Medulla oblongata (tissue), 1 donor: ENCODE measurements at regions not wholly inside any gene's neighbourhood (a gene's known extent, or its start where the extent isn't known, plus 50 kb on each side); places are given as distances from the start of the nearest gene placed in this dataset.

ENCODE experiments used
- DNase-seq: peaks from one replicate; pipeline ENCODE4 v3.0.0-alpha.2; 2015; ENCODE audit errors: extremely low spot score

GRCh38 chr2:150011161-150011730 is 423.7 kb upstream of the MMADHC start:
- DNase-seq, result no peak

DNA sequence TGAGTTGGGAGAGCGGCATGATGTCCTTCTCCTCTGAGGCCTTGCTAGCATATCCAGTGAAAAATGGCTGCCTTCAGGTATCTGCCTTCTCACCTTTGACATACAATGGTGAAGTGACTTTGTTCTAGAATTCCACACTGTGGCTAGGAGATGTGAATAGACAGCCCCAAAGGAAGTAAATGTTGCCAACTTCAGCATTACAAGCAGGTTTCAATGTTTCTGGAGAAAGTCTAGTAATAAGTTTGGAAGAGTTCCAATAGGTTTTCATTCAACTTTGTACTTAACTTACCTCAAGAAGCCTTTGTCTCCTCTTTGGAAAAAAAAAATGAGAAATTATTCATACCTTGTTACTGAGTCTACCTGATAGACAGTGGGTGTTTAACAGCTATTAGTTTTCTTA is 421.3 kb upstream of the MMADHC start:
- DNase-seq, result no peak

- DNase-seq, result no peak
Measured at GRCh38 chr2:150007815-150008430, 420.3 kb upstream of the MMADHC start.

DNA sequence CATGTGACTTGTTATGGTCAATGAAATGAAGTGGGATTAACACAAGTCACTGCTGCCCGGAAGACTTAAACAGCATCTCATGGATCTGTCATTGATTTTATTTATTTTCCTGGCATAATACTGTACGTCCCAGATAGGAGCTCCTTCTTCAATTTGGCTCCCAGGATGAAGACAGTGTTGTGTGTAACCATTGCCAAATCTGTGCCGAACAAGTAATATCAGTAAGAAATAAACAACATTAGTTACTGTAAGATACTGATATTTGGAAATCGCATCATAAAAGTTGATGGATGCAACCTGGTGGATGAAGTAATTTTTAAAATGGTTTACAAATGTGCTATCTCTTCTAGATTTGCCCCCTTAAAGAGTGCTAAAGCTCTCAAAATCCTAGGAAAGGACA is 419.0 kb upstream of the MMADHC start:
- DNase-seq, result no peak

DNA sequence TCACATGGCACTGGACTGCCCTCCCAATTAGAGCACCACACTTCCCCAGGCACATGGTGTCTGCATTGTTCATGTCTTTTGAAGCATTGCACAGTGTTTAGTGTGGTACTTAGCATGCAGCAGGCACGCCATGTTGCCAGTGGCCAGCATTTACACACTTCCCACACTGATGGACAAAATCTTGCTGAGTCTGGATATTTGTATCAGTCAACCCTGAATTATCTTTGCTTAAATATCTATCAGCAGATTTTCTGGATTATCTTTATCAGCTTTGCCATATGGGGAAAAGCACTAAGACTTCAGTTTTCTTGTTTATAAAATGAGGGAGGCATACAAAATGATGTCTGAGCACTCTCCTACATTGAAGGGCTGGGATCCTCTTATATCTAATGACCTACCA is 416.0 kb upstream of the MMADHC start:
- DNase-seq, result no peak

GRCh38 chr2:150001788-150002187 is 414.2 kb upstream of the MMADHC start:
- no peak for DNase-seq

- DNase-seq, result no peak
Measured at GRCh38 chr2:149996901-149997300, 409.3 kb upstream of the MMADHC start.

DNA sequence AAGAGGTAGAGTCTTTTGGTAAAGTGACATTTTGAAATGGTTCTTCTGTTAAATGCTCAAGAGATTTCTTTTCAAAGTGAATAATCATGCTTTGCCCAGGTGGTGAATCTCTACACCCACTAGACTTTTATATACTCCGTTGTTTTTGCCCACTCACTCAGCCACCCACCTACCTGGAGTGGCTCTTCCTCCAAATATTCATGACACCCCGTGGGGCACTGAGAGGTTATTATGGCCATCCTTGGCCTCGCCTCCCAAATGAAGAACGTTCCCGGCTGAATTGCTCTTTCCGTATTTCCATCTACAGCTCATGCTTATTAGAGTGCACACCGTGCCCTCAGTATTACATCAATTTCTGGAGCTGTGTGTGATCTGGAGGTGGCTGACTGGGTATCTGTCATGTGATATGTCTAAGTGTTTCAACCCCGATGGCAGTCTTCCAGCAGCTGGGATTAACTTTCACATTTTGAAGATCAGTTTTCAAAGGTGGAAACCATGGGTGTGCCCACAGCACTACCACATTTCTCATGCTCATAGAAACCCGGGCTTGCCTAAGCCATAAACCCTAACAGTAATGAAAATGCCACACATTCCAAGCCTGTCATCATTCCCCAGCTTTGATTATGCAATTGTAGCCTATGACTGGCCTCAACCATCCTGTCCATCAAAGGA is 406.6 kb upstream of the MMADHC start:
- no peak for DNase-seq

DNA sequence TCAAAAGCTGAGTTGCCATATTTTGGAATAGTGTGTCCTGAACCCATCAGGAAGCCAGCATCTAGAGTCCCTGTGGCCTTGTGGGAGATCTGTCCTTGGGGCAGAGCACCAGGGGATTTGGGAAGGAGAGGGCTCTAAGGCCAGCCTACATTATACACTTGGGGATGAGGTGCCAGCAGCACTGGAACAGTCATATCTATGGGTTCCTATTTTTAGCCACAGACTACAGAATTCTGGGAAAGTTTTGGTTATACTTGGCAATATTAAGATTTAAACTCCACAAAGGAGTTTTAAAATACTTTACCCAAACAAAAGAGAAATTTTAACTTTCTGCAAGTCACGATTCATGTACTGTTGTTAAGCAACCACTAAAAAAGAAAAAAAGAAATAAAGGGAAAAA is 405.7 kb upstream of the MMADHC start:
- DNase-seq, result no peak

GRCh38 chr2:149991576-149991975 is 404.0 kb upstream of the MMADHC start:
- DNase-seq, result no peak

GRCh38 chr2:149990965-149991364 is 403.4 kb upstream of the MMADHC start:
- DNase-seq, result no peak

DNA sequence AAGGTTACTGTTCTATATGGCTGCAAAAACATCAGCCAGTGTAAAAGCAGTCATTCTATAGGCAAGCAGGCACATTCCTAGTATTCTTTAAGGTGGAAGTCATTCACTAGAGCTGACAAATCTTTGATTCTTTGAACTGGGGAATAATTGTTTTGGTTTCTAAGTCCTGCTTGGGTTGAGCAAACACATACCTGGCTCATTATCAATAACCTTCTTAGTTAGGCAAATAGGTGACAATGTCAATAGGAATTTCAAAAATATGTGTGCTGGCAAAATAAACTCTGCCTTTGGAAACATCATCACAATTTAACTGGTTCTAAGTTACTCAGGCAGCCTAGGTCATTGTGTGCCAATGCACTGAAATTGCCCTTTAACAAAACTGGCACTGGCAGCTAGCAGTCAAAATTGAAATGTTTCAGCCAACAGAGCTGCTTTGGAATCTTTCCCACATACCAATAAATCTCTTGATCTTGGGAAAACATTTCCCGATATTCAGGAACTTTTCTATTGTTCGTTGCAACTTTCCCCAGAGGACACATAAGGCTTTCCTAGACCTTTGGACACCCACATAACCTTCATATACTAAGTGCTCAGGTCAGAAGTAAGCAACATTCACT is 402.0 kb upstream of the MMADHC start:
- no peak for DNase-seq

DNA sequence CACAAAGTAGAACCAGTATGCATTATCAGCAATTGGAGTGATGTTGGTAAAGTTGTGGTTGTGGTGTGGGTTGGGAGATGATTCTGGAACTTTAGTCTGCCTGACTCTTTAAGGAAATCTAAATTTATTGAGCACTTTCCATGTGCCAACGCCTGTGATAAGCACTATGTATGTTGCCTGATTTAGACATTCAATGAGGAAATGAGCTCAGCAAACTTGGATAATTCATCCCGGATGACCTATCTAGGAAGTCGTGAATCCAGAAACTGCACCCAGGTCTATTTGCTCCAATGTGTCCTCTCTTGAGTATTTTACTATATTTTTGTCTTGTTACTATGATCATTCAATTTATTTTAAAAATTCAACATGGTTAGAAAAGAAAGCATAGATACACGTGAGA is 400.8 kb upstream of the MMADHC start:
- DNase-seq, result no peak

GRCh38 chr2:149986861-149987260 is 399.3 kb upstream of the MMADHC start:
- no peak for DNase-seq

DNA sequence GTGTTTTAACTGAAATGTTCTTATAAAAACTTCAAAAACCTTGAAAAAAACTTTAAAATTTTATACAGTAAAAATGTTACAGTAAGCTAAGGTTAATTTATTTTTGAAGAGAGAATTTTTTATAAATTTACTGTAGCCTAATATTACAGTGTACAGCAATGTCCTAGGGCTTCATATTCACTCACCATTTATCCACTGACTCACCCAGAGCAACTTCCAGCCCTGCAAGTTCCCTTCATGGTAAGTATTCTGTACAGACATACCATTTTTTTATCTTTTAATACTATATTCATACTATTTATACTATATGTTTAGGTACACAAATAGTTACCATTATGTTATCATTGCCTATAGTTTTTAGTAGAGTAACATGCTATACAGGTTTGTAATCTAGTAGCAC is 396.7 kb upstream of the MMADHC start:
- DNase-seq, result no peak

GRCh38 chr2:149972066-149972465 is 384.5 kb upstream of the MMADHC start:
- DNase-seq, result no peak

GRCh38 chr2:149954981-149955600 is 367.5 kb upstream of the MMADHC start:
- DNase-seq, result no peak

DNA sequence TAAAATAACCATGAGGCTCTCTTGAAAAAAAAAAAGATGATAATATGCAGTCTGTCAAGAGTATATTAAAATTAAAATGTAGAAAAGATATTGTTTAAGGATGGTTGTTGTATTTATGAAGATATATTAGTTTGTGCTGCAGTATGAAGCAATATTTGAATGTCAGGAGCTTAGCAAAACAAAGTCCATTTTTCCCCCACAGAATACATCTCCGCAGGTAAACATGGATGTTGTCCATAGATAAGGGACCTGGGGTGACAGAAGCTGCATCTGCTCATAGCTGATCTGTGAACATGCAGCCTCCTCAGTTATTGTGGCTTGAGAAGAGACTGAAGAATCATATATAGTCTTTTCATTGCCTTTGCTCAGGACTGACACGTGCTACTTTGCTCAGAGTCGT is 366.1 kb upstream of the MMADHC start:
- no peak for DNase-seq

DNA sequence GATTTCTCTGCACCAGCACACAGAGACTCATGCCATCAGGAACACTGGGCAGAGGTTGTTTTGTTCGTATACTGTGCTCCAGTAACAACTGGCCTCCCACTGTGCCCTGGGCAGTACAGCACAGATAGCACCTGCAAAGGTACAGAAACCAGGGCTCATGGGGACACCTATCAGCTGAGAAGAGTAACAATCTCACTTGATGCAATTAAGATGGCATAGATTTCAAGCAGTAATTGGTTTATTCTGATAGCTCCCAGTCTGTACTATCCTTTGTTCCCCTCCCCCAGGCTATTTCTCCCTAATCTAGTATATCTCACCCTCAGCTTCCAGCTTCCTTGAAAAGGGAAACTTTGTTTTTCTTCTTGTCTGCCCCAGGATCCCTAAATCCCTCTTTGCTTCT is 343.9 kb upstream of the MMADHC start:
- no peak for DNase-seq

DNA sequence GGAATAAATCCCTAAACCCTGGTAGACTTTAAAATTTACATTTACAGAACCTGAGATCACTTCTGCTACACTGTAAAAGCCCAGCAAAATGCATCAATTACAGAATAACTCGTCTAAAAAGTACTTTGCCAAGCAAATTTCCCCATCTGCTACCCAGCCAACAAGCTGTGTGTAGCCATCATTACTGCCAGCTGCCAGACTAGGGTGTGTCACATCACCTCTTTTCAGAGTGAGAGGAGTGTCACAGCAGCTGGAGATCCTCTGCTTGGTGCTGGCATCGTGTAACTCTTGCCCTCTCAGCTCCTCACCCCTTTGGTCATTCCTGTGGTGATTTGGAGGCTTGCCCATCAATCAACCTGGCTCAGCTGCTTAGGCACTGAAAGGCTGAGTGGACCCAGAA is 340.4 kb upstream of the MMADHC start:
- DNase-seq, result no peak

GRCh38 chr2:149926149-149926548 is 338.6 kb upstream of the MMADHC start:
- DNase-seq, result no peak

GRCh38 chr2:149924549-149925213 is 337.1 kb upstream of the MMADHC start:
- DNase-seq, result no peak
